HCT116 (cell line): ENCODE measurements at regions not wholly inside any gene's neighbourhood (a gene's known extent, or its start where the extent isn't known, plus 50 kb on each side); places are given as distances from the start of the nearest gene placed in this dataset.

Experiments used
- CTCF ChIP-seq, 3 experiments: fragments of 200-600 bp in 1 of 3; sonication (generic) in 1 of 3; IDR thresholded peaks in 2 of 3; conservative IDR thresholded peaks in 1 of 3; 2 replicates each; pipeline ENCODE4 v1.5.1; 2012 to 2017; ENCODE audit warnings: low read depth in 2 of 3, low read length in 2 of 3, antibody characterized with exemption in 1 of 3, borderline replicate concordance in 1 of 3, control low read depth in 1 of 3, mild to moderate bottlenecking in 1 of 3, mixed read lengths in 1 of 3, mixed run types in 1 of 3, moderate library complexity in 1 of 3; ENCODE audit not compliant: insufficient read depth in 1 of 3
- POLR2A ChIP-seq: IDR thresholded peaks from 2 replicates; pipeline ENCODE4 v1.7.0; 2011; ENCODE audit warnings: borderline replicate concordance; ENCODE audit not compliant: insufficient read depth, insufficient read length; ENCODE audit errors: extremely low read depth
- POLR2AphosphoS5 ChIP-seq: IDR thresholded peaks from 2 replicates; pipeline ENCODE4 v1.6.1; 2011; ENCODE audit warnings: mild to moderate bottlenecking, low read depth, low read length, moderate library complexity
- SIN3A ChIP-seq: IDR thresholded peaks from 2 replicates; pipeline ENCODE4 v1.6.1; 2012; ENCODE audit warnings: low read depth

GRCh38 chr12:132406493-132407450 lies 77.4 kb upstream of the GALNT9 start:
- TF ChIP-seq POLR2AphosphoS5 (no peak), POLR2A (no peak), CTCF (IDR thresholded peaks at IDR 0.05 in 2 of 3, conservative IDR thresholded peaks at IDR 0.05 in 1 of 3; ENCODE audit: borderline replicate concordance in 1 of 3, insufficient read depth in 1 of 3, low read depth in 2 of 3, low read length in 2 of 3) (no peak), SIN3A (no peak)
